ENCODE measurements at regions not wholly inside any gene's neighbourhood (a gene's known extent, or its start where the extent isn't known, plus 50 kb on each side); places are given as distances from the start of the nearest gene placed in this dataset.

- H2BK20ac ChIP-seq (ENCODE audit: low read length) = no peak overlapping the region
- H4K91ac ChIP-seq (replicated peaks; ENCODE audit: insufficient read length, low read length) = no peak overlapping the region
- no peak overlapping the region for H2AFZ ChIP-seq (ENCODE audit: low read length)
- no peak overlapping the region for H3K23ac ChIP-seq (ENCODE audit: insufficient read length)
- peaks cover 0 to 4% (median 1%) of the 10 kb centered on the region in 4 experiments; a peak in 5 of 7 replicates for H3K4me1 ChIP-seq (replicated peaks in 1 of 4; ENCODE audit: control insufficient read depth in 3 of 4, insufficient read depth in 4 of 4, low read length in 3 of 4)
- POLR2A ChIA-PET (ENCODE audit: partially characterized antibody) = no interaction called here
- no peak overlapping the region for H3K14ac ChIP-seq (ENCODE audit: insufficient read length)
- H3K56ac ChIP-seq (replicated peaks; ENCODE audit: insufficient read length, low read depth, low read length) = no peak overlapping the region
- H3K4ac ChIP-seq (replicated peaks; ENCODE audit: insufficient read length, low read depth, low read length) = no peak overlapping the region
- H4K20me1 ChIP-seq (replicated peaks in 1 of 2; ENCODE audit: control insufficient read depth in 1 of 2, insufficient read depth in 2 of 2, low read length in 2 of 2) = no peaks in the 10 kb centered on the region
- no peak overlapping the region for H2BK12ac ChIP-seq (ENCODE audit: low read depth, low read length)
- FAIRE-seq = no peak
- no peak overlapping the region for H4K5ac ChIP-seq (ENCODE audit: insufficient read length, low read depth, low read length)
- H3K9me3 ChIP-seq (ENCODE audit: insufficient read depth in 2 of 2, low read depth in 1 of 2, low read length in 1 of 2) = no peaks in the 10 kb centered on the region
- no peak overlapping the region for H2BK15ac ChIP-seq (ENCODE audit: low read length)
- WGBS, 2 experiments (ENCODE audit: extremely low coverage in 1 of 2, insufficient coverage in 1 of 2, insufficient read length in 1 of 2, insufficient replicate concordance in 2 of 2, low coverage in 1 of 2, low lambda C conversion rate in 2 of 2, missing lambda C conversion rate in 1 of 2) = 95% methylated on average over 18 of the region's 18 CpGs; no CpG with 5 or more reads in 1 of the 2 experiments
- no peak overlapping the region for H3K4me3 ChIP-seq (ENCODE audit: extremely low read depth in 1 of 4, insufficient read depth in 2 of 4, low read depth in 3 of 4, low read length in 4 of 4)
- H3K9ac ChIP-seq (replicated peaks in 1 of 4; ENCODE audit: extremely low read depth in 1 of 4, low read depth in 3 of 4, low read length in 3 of 4) = no peak overlapping the region
- no peak overlapping the region for H3K4me2 ChIP-seq (ENCODE audit: insufficient read depth in 1 of 2, low read depth in 2 of 2, low read length in 2 of 2)
- H3K27ac ChIP-seq (ENCODE audit: low read depth, low read length) = no peak overlapping the region
- H3K36me3 ChIP-seq (ENCODE audit: control insufficient read depth in 2 of 4, insufficient read depth in 4 of 4, low read length in 3 of 4) = no peaks in the 10 kb centered on the region
- DNase-seq (ENCODE audit: low read depth in 1 of 2, low spot score in 2 of 2) = no peak
- H3K79me1 ChIP-seq (ENCODE audit: low read depth, low read length) = no peaks in the 10 kb centered on the region
- H2AK5ac ChIP-seq (ENCODE audit: low read depth, low read length) = no peak overlapping the region
- no peak overlapping the region for H4K8ac ChIP-seq (ENCODE audit: extremely low read depth, insufficient read depth, low read length)
- H2BK5ac ChIP-seq (ENCODE audit: low read depth, low read length) = no peak overlapping the region
- TF ChIP-seq GTF2F1 (IDR thresholded peaks at IDR 0.05; ENCODE audit: borderline replicate concordance, low read depth, low read length) (no peak), JUN (IDR thresholded peaks at IDR 0.05; ENCODE audit: low read depth, low read length) (no peak), BACH1 (IDR thresholded peaks at IDR 0.05; ENCODE audit: low read length) (no peak), RXRA (IDR thresholded peaks at IDR 0.05; ENCODE audit: insufficient read depth, low read depth, low read length) (no peak), SAP30 (IDR thresholded peaks at IDR 0.05; ENCODE audit: insufficient read depth, insufficient replicate concordance, low read length) (no peak), SIN3A (conservative IDR thresholded peaks at IDR 0.05 in 1 of 2, IDR thresholded peaks at IDR 0.05 in 1 of 2; ENCODE audit: low read depth in 1 of 2, low read length in 2 of 2) (no peak), SP2 (IDR thresholded peaks at IDR 0.05; ENCODE audit: low read length) (no peak), SP4 (IDR thresholded peaks at IDR 0.05; ENCODE audit: low read length) (no peak), EP300 (IDR thresholded peaks at IDR 0.05; ENCODE audit: borderline replicate concordance in 1 of 2, low read depth in 2 of 2, low read length in 2 of 2) (no peak), EGR1 (IDR thresholded peaks at IDR 0.05; ENCODE audit: borderline replicate concordance, low read depth, low read length) (no peak), TBP (IDR thresholded peaks at IDR 0.05; ENCODE audit: low read depth, low read length) (no peak), POLR2AphosphoS5 (IDR thresholded peaks at IDR 0.05; ENCODE audit: low read depth, low read length) (no peak), CREB1 (IDR thresholded peaks at IDR 0.05) (no peak)
- no peak overlapping the region for H3K18ac ChIP-seq (ENCODE audit: extremely low read depth, low read length)
- H3K23me2 ChIP-seq (ENCODE audit: low read depth, low read length) = no peaks in the 10 kb centered on the region
- no peaks in the 10 kb centered on the region; a peak in 1 of 7 replicates for H3K27me3 ChIP-seq (replicated peaks in 1 of 4; ENCODE audit: control insufficient read depth in 3 of 4, extremely low read depth in 1 of 4, insufficient read depth in 3 of 4, low read length in 3 of 4)
- no peaks in the 10 kb centered on the region for H3K79me2 ChIP-seq (ENCODE audit: control insufficient read depth in 1 of 2, insufficient read depth in 2 of 2, low read length in 2 of 2)
- CTCF ChIA-PET (ENCODE audit: partially characterized antibody) = interaction anchor here (0.6 kb wide), 1 partner anchor 63 kb away, joined by 3 read pairs; no protein-coding TSS in a partner anchor
- no peak overlapping the region for H2BK120ac ChIP-seq (replicated peaks; ENCODE audit: low read depth, low read length)
Measured at GRCh38 chr16:73350707-73351452, 303.0 kb upstream of the ZFHX3 start.

All from H1 (cell line).